ENCODE measurements at regions not wholly inside any gene's neighbourhood (a gene's known extent, or its start where the extent isn't known, plus 50 kb on each side); places are given as distances from the start of the nearest gene placed in this dataset.

GRCh38 chr6:130771741-130772140, 55.5 kb upstream of the SMLR1 start:
- Histone ChIP-seq H3K27ac (ENCODE audit: low read depth in 2 of 2, low read length in 1 of 2) (no peak overlapping the region), H3K36me3 (ENCODE audit: control insufficient read depth in 2 of 2, insufficient read depth in 2 of 2, low read length in 1 of 2) (no peaks in the 10 kb centered on the region), H3K27me3 (ENCODE audit: control insufficient read depth in 1 of 2, insufficient read depth in 2 of 2, low read length in 2 of 2) (no peaks in the 10 kb centered on the region), H3K4me1 (ENCODE audit: control insufficient read depth in 2 of 2, insufficient read depth in 2 of 2, low read length in 1 of 2) (no peaks in the 10 kb centered on the region), H3K4me3 (ENCODE audit: low read depth in 1 of 2, low read length in 2 of 2) (no peak overlapping the region), H3K9me3 (ENCODE audit: control insufficient read depth in 2 of 2, insufficient read depth in 1 of 2, low read depth in 1 of 2, low read length in 1 of 2) (no peaks in the 10 kb centered on the region)
- WGBS, 2 donors: 75% methylated on average over 3 of the region's 3 CpGs

- Histone ChIP-seq H3K9me3 (ENCODE audit: control insufficient read depth in 2 of 2, insufficient read depth in 1 of 2, low read depth in 1 of 2, low read length in 1 of 2) (no peaks in the 10 kb centered on the region), H3K4me3 (ENCODE audit: low read depth in 1 of 2, low read length in 2 of 2) (no peak overlapping the region), H3K4me1 (ENCODE audit: control insufficient read depth in 2 of 2, insufficient read depth in 2 of 2, low read length in 1 of 2) (no peaks in the 10 kb centered on the region), H3K27me3 (ENCODE audit: control insufficient read depth in 1 of 2, insufficient read depth in 2 of 2, low read length in 2 of 2) (no peaks in the 10 kb centered on the region), H3K27ac (ENCODE audit: low read depth in 2 of 2, low read length in 1 of 2) (no peak overlapping the region), H3K36me3 (ENCODE audit: control insufficient read depth in 2 of 2, insufficient read depth in 2 of 2, low read length in 1 of 2) (no peaks in the 10 kb centered on the region)
- WGBS, 2 donors: 78 to 79% methylated on average over 3 of the region's 3 CpGs
Measured at GRCh38 chr6:130773860-130774259, 53.3 kb upstream of the SMLR1 start.

- Histone ChIP-seq H3K4me1 (ENCODE audit: control insufficient read depth in 2 of 2, insufficient read depth in 2 of 2, low read length in 1 of 2) (no peaks in the 10 kb centered on the region), H3K27me3 (ENCODE audit: control insufficient read depth in 1 of 2, insufficient read depth in 2 of 2, low read length in 2 of 2) (no peaks in the 10 kb centered on the region), H3K4me3 (ENCODE audit: low read depth in 1 of 2, low read length in 2 of 2) (no peak overlapping the region), H3K9me3 (ENCODE audit: control insufficient read depth in 2 of 2, insufficient read depth in 1 of 2, low read depth in 1 of 2, low read length in 1 of 2) (no peaks in the 10 kb centered on the region), H3K27ac (ENCODE audit: low read depth in 2 of 2, low read length in 1 of 2) (no peak overlapping the region), H3K36me3 (ENCODE audit: control insufficient read depth in 2 of 2, insufficient read depth in 2 of 2, low read length in 1 of 2) (no peaks in the 10 kb centered on the region)
- WGBS, 2 donors: 59 to 73% methylated on average over 3 of the region's 3 CpGs
Measured at GRCh38 chr6:130775411-130776012, 51.7 kb upstream of the SMLR1 start.

- Histone ChIP-seq H3K4me1 (ENCODE audit: control insufficient read depth in 2 of 2, insufficient read depth in 2 of 2, low read length in 1 of 2) (no peaks in the 10 kb centered on the region), H3K36me3 (ENCODE audit: control insufficient read depth in 2 of 2, insufficient read depth in 2 of 2, low read length in 1 of 2) (no peaks in the 10 kb centered on the region), H3K27ac (ENCODE audit: low read depth in 2 of 2, low read length in 1 of 2) (no peak overlapping the region), H3K4me3 (ENCODE audit: low read depth in 1 of 2, low read length in 2 of 2) (no peak overlapping the region), H3K9me3 (ENCODE audit: control insufficient read depth in 2 of 2, insufficient read depth in 1 of 2, low read depth in 1 of 2, low read length in 1 of 2) (no peaks in the 10 kb centered on the region), H3K27me3 (ENCODE audit: control insufficient read depth in 1 of 2, insufficient read depth in 2 of 2, low read length in 2 of 2) (no peaks in the 10 kb centered on the region)
- 53 to 55% methylated on average over 3 of the region's 3 CpGs for WGBS, 2 donors
Measured at GRCh38 chr6:130776287-130776925, 50.8 kb upstream of the SMLR1 start.

Measured in esophagus (tissue), 2 donors.